ENCODE measurements at regions not wholly inside any gene's neighbourhood (a gene's known extent, or its start where the extent isn't known, plus 50 kb on each side); places are given as distances from the start of the nearest gene placed in this dataset.

- no peak for DNase-seq (ENCODE audit: low read depth)
- H3K4me3 ChIP-seq (ENCODE audit: low read depth, low read length), result no peak overlapping the region
- TF ChIP-seq, protein P1, sequence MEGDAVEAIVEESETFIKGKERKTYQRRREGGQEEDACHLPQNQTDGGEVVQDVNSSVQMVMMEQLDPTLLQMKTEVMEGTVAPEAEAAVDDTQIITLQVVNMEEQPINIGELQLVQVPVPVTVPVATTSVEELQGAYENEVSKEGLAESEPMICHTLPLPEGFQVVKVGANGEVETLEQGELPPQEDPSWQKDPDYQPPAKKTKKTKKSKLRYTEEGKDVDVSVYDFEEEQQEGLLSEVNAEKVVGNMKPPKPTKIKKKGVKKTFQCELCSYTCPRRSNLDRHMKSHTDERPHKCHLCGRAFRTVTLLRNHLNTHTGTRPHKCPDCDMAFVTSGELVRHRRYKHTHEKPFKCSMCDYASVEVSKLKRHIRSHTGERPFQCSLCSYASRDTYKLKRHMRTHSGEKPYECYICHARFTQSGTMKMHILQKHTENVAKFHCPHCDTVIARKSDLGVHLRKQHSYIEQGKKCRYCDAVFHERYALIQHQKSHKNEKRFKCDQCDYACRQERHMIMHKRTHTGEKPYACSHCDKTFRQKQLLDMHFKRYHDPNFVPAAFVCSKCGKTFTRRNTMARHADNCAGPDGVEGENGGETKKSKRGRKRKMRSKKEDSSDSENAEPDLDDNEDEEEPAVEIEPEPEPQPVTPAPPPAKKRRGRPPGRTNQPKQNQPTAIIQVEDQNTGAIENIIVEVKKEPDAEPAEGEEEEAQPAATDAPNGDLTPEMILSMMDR (IDR thresholded peaks at IDR 0.05; ENCODE audit: insufficient read depth, low read depth, low read length), result no peak
Measured at GRCh38 chr1:228980232-228980937, 245.1 kb downstream of the RHOU start.

DNA sequence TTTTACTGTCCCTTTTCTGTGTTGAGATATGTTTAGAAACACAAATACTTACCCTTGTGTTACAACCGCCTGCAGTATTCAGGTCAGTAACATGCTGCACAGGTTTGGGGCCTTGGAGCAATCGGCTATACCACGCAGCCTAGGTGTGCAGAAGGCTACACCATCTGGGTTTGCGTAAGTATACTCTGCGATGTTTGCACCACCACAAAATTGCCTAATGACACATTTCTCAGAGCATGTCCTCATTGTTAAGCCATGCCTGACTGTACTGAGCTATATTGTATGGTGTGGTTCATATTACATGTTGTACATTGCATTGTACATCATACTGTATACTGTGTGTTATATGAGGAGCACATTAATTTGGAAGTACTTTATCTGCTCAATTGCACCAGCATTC, 247.4 kb downstream of the RHOU start:
- no peak overlapping the region for H3K4me3 ChIP-seq (ENCODE audit: low read depth, low read length)
- TF ChIP-seq, protein P1 (IDR thresholded peaks at IDR 0.05; ENCODE audit: insufficient read depth, low read depth, low read length), result no peak
- peak; percentile 38 for DNase-seq (ENCODE audit: low read depth)

- no peak overlapping the region for H3K4me3 ChIP-seq (ENCODE audit: low read depth, low read length)
- TF ChIP-seq, protein P1 (IDR thresholded peaks at IDR 0.05; ENCODE audit: insufficient read depth, low read depth, low read length), result no peak
- DNase-seq (ENCODE audit: low read depth), result no peak
Measured at GRCh38 chr1:228983231-228983660, 248.0 kb downstream of the RHOU start.

GRCh38 chr1:228983661-228984060, 248.4 kb downstream of the RHOU start:
- TF ChIP-seq, protein P1 (IDR thresholded peaks at IDR 0.05; ENCODE audit: insufficient read depth, low read depth, low read length), result no peak
- H3K4me3 ChIP-seq (ENCODE audit: low read depth, low read length), result no peak overlapping the region
- no peak for DNase-seq (ENCODE audit: low read depth)

- TF ChIP-seq, protein P1 (IDR thresholded peaks at IDR 0.05; ENCODE audit: insufficient read depth, low read depth, low read length), result no peak
- H3K4me3 ChIP-seq (ENCODE audit: low read depth, low read length), result no peak overlapping the region
- no peak for DNase-seq (ENCODE audit: low read depth)
Measured at GRCh38 chr1:228984107-228984506, 248.8 kb downstream of the RHOU start.

DNA sequence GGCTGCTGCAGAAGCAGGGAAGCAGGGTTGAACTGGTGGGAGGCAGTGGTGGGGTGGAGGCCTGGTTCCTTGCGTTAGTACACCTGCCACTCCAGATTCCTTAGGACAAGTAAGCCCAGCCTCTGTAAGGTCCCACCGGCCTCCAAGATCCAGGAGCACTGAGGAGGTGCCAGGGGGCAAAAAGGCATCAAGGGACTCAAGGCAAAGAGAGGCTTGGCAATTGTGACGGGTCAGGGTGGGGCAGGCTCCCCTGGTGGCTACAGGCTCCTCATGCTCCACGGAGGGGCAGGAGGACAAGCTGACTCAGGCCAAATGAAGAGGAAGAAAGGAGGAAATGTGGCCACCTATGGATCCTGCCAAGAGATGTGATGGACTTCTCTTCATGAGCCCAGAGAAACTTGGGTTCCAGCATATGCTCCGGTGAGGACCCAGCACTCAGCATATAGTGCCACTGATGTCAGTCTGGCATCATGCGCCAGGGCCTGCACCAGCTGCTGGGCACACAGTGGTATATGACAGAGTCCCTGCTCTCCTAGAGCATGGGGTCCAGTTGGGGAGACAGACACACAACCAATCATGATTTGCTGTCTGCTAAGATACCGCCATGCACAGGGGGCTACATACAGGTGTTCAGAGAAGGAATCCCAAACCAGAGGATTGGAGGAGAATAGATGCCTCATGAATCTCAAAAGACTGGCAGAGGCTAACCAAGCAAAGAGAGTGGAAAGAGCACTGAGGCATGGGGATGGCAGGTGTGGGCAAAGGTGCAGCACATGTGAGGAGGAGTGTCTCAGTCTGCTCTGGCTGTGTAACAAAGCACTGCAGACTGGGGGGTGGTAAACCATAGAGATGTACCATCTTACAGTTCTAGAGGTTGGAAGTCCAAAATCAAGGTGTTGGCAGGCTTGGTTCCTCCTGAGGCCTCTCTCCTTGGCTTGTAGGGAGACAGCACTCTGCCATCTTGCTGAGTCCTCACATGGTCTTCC, 249.7 kb downstream of the RHOU start:
- no peak overlapping the region for H3K4me3 ChIP-seq (ENCODE audit: low read depth, low read length)
- TF ChIP-seq, protein P1 (IDR thresholded peaks at IDR 0.05; ENCODE audit: insufficient read depth, low read depth, low read length), result no peak
- DNase-seq (ENCODE audit: low read depth), result no peak
